ENCODE measurements at regions not wholly inside any gene's neighbourhood (a gene's known extent, or its start where the extent isn't known, plus 50 kb on each side); places are given as distances from the start of the nearest gene placed in this dataset.
"Not testable (repeated sequence)": the region's sequence is repeated elsewhere in the genome, so short reads cannot be mapped to it uniquely, and the experiment has no call there.

GRCh38 chr12:11446372-11446771, 51.0 kb upstream of the PRB2 start:
- no peak for DNase-seq

- no peak for DNase-seq
These were observed 62.8 kb upstream of the PRB2 start for GRCh38 chr12:11457996-11458645.

GRCh38 chr12:11460343-11461023, 65.1 kb upstream of the PRB2 start:
- DNase-seq, result no peak

- DNase-seq, result no peak
These were observed 66.1 kb upstream of the PRB2 start for GRCh38 chr12:11461433-11461832.

- DNase-seq, result no peak
These were observed 81.7 kb upstream of the PRB2 start for GRCh38 chr12:11477110-11477509.

DNA sequence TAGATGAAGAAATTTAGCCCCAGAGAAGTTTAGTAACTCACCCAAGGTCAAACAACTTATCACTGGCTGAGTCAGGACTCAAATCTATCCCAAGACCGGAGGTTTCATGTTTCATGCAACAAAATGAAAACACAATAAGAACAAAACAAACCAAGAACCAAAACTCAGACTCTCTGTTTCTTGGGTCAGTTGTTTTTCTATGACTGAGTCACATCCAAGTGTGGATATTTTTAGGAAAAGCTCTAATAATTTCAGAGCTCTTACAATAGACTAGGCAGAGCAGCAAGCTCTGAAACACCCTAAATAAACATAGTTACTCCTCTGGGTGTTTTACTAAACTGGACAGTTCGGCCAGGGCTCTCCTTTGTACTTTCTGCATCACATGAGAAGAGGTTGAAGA, 87.6 kb upstream of the PRB2 start:
- DNase-seq, result no peak

DNA sequence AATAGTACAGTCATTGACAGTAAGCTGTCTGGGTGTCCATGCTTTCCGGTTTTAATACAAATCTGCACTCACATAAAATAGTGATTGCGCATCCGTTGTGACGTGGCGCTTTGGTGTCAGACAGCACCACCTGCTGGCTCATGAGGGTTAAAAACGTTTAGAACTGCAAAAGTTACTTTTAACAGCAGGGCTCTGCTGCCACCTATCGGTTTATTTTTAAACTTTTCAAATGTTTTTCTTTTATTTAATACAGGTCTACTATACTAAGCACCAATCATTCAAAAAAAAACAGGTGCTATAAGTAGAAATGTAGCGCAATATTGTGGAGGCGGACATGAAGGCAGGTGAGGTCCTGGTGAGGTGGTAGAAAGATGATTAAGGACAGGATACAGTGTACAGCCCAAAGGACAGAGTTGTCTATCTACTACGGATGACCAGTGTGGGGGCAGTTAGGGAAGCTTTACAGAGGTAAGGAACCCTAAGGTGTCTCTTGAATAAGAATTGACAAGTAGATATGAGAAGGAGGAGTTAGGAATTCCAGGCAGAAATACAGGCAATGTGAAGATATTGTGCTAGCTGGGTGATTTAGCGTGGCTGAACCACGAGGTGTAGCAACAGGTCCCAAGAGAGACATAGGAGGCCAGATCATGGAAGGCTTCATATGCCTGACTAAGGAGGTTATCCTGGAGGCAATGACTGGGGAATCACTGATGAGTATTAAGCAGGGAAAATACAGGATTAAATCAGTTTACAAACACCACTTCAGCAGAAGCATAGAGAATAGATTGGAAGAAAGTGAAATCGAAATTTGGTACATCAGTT, 91.5 kb upstream of the PRB2 start:
- peak; percentile 73 for DNase-seq

- DNase-seq, result no peak
These were observed 100.9 kb upstream of the PRB2 start for GRCh38 chr12:11496157-11496851.

DNA sequence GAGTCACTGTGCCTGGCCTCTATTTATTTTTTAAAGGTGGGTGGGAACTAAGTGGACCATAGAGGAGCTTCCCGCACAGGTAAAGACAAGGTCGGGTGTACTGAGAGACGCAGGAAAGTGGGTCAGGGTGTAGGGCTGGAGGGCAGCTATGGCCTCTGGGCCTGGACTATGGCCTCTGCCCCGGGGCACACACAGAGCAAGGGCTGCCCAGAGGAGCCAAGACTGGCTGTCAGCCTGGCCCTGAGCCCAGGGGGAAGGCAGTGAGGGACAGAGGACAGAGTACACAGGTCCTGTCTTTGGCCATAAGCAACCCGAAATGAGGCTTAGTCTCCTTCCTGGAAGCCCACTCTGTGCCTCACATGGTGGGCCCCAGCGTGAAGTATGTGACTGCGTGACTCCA, 102.1 kb upstream of the PRB2 start:
- DNase-seq, result no peak

GRCh38 chr12:11497995-11498394, 102.6 kb upstream of the PRB2 start:
- DNase-seq, result no peak

GRCh38 chr12:11498574-11498973, 103.2 kb upstream of the PRB2 start:
- DNase-seq, result not testable (repeated sequence)

DNA sequence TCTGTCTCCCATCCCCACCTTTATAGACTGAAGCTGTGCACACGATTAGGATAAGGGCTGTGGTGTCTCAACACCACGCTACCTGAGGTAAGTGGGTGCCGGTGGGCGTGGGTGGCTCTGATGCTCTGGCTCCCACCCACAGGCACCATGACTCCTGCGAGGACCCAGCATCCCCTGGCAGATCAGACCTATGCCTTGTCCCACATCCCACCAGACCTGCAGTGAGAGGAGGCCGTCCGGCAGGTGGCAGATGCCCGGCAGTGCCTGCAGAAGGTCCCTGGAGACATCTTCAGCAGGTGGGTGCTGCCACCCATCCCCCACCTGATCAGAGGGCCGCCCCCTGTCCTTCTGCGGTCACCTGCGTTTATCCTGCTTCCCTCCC, 104.4 kb upstream of the PRB2 start:
- DNase-seq, result no peak

GRCh38 chr12:11500188-11500860, 105.0 kb upstream of the PRB2 start:
- DNase-seq, result peak; percentile 78

DNA sequence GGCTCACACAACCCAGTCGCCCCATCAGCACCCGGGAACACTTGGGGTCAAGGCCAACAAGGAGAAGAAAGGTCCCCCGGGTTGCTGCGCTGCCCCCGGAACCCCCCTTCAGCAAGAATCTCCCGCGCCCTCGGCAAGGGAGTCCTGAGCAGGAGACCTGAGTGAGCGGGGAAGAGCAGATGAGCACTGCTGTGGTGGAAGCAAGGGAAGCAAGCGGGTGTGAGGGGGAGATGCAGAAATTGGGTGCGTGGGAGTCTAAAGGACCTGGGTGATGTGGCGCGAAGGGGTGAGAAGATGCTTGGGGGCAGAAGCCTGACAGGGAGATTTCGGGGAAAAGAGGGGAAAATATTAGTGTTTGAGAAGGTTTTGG, 105.5 kb upstream of the PRB2 start:
- no peak for DNase-seq

- no peak for DNase-seq
These were observed 113.3 kb upstream of the PRB2 start for GRCh38 chr12:11508699-11509098.

- DNase-seq, result no peak
These were observed 114.0 kb upstream of the PRB2 start for GRCh38 chr12:11509326-11509725.

DNA sequence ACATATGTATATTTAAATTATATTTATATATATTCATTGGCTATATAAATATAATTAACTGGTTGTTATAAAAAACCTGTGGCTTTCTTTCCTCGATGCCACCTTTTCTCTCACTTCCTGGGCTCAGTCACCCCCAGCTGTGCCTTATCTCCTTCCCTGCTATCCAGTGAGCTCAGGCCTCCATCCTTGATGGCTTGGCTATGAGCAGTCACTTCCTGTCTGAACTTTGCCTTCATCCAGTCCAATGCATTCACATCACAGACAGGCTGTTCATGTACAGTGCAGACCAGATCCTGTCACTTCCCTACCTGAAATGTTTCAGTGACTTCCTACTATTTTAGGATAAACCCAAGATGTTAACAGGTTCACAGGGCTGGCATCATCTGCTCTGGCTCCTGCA, 115.3 kb upstream of the PRB2 start:
- DNase-seq, result no peak

GRCh38 chr12:11513288-11513687, 117.9 kb upstream of the PRB2 start:
- no peak for DNase-seq

DNA sequence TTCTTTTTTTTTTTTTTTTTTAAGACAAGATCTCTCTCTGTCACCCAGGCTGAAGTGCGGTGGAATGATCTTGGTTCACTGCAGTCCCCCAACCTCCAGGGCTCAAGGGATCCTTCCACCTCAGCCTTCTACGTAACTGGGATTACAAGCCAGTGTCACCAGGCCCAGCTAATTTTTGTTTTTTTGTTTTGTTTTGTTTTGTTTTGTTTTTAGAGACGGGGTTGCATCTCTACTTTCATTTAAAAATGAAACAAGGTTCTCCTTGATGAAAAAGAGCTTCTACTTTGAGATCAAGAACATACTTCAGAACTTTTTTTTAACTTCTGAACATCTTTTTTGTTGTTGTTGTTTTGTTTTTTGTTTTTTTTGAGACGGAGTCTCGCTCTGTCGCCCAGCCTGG, 121.7 kb upstream of the PRB2 start:
- no peak for DNase-seq

GRCh38 chr12:11524446-11524845, 125.0 kb upstream of the ETV6 start:
- no peak for DNase-seq

- no peak for DNase-seq
These were observed 115.4 kb upstream of the ETV6 start for GRCh38 chr12:11534064-11534463.

DNA sequence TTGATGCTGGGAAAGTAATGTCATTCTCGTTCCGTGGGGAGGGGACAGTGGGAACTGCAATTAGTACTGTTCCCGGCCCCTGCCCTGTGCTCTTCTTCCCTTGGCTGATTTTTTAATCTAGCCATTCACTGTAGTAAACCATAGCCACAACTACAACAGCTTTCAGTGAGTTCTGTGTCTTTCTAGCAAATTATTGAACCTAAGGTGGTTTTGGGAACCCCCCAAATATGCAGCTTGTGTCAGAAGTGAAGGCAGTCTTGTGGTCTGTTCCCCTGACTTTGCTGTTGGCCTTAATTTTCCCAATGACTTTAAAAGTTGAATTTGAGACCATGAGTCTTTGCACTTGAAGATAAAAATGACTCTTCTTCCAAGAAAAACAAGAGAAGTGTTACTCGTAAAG, 114.3 kb upstream of the ETV6 start:
- DNase-seq, result no peak

GRCh38 chr12:11539156-11539555, 110.3 kb upstream of the ETV6 start:
- no peak for DNase-seq
